ENCODE measurements at regions not wholly inside any gene's neighbourhood (a gene's known extent, or its start where the extent isn't known, plus 50 kb on each side); places are given as distances from the start of the nearest gene placed in this dataset.
A peak's percentile ranks its signal among the peaks of the same experiment; 100 is the strongest.

GRCh38 chr6:166877906-166878305 is 78.4 kb downstream of the RNASET2 start:
- Histone ChIP-seq H3K27me3 (ENCODE audit: control insufficient read depth, insufficient read depth, low read length) (no peaks in the 10 kb centered on the region), H3K27ac (ENCODE audit: low read length) (no peak overlapping the region), H3K4me1 (ENCODE audit: control insufficient read depth, low read depth, low read length) (no peaks in the 10 kb centered on the region), H3K9ac (ENCODE audit: low read length) (no peak overlapping the region), H3K36me3 (ENCODE audit: control insufficient read depth, low read depth, low read length) (no peaks in the 10 kb centered on the region), H3K4me3 (ENCODE audit: low read length) (no peak overlapping the region), H3K9me3 (ENCODE audit: control insufficient read depth, low read depth, low read length) (no peaks in the 10 kb centered on the region)

GRCh38 chr6:166877349-166877748 is 79.0 kb downstream of the RNASET2 start:
- H3K27me3 ChIP-seq (ENCODE audit: control insufficient read depth, insufficient read depth, low read length): no peaks in the 10 kb centered on the region
- H3K4me3 ChIP-seq (ENCODE audit: low read length): no peak overlapping the region
- no peak overlapping the region for H3K9ac ChIP-seq (ENCODE audit: low read length)
- H3K27ac ChIP-seq (ENCODE audit: low read length): no peak overlapping the region
- H3K36me3 ChIP-seq (ENCODE audit: control insufficient read depth, low read depth, low read length): no peaks in the 10 kb centered on the region
- no peaks in the 10 kb centered on the region for H3K9me3 ChIP-seq (ENCODE audit: control insufficient read depth, low read depth, low read length)
- no peaks in the 10 kb centered on the region for H3K4me1 ChIP-seq (ENCODE audit: control insufficient read depth, low read depth, low read length)

GRCh38 chr6:166872531-166873009 is 83.8 kb downstream of the RNASET2 start:
- H3K4me3 ChIP-seq (ENCODE audit: low read length): no peak overlapping the region
- H3K27ac ChIP-seq (ENCODE audit: low read length): no peak overlapping the region
- no peaks in the 10 kb centered on the region for H3K36me3 ChIP-seq (ENCODE audit: control insufficient read depth, low read depth, low read length)
- H3K9ac ChIP-seq (ENCODE audit: low read length): no peak overlapping the region
- no peaks in the 10 kb centered on the region for H3K27me3 ChIP-seq (ENCODE audit: control insufficient read depth, insufficient read depth, low read length)
- no peaks in the 10 kb centered on the region for H3K9me3 ChIP-seq (ENCODE audit: control insufficient read depth, low read depth, low read length)
- H3K4me1 ChIP-seq (ENCODE audit: control insufficient read depth, low read depth, low read length): no peaks in the 10 kb centered on the region

- Histone ChIP-seq H3K4me3 (ENCODE audit: low read length) (no peak overlapping the region), H3K9ac (ENCODE audit: low read length) (no peak overlapping the region), H3K27ac (ENCODE audit: low read length) (no peak overlapping the region), H3K36me3 (ENCODE audit: control insufficient read depth, low read depth, low read length) (no peaks in the 10 kb centered on the region), H3K4me1 (ENCODE audit: control insufficient read depth, low read depth, low read length) (no peaks in the 10 kb centered on the region), H3K27me3 (ENCODE audit: control insufficient read depth, insufficient read depth, low read length) (no peaks in the 10 kb centered on the region), H3K9me3 (ENCODE audit: control insufficient read depth, low read depth, low read length) (no peaks in the 10 kb centered on the region)
These were observed 85.6 kb downstream of the RNASET2 start for GRCh38 chr6:166870602-166871208.

- Histone ChIP-seq H3K36me3 (ENCODE audit: control insufficient read depth, low read depth, low read length) (no peaks in the 10 kb centered on the region), H3K27ac (ENCODE audit: low read length) (no peak overlapping the region), H3K9me3 (ENCODE audit: control insufficient read depth, low read depth, low read length) (no peaks in the 10 kb centered on the region), H3K4me3 (ENCODE audit: low read length) (no peak overlapping the region), H3K9ac (ENCODE audit: low read length) (no peak overlapping the region), H3K27me3 (ENCODE audit: control insufficient read depth, insufficient read depth, low read length) (peaks cover 9% of the 10 kb centered on the region), H3K4me1 (ENCODE audit: control insufficient read depth, low read depth, low read length) (peaks cover 3% of the 10 kb centered on the region)
These were observed 89.3 kb downstream of the RNASET2 start for GRCh38 chr6:166866839-166867637.

GRCh38 chr6:166864333-166864732 is 92.0 kb downstream of the RNASET2 start:
- H3K36me3 ChIP-seq (ENCODE audit: control insufficient read depth, low read depth, low read length): no peaks in the 10 kb centered on the region
- peaks cover 7% of the 10 kb centered on the region for H3K4me1 ChIP-seq (ENCODE audit: control insufficient read depth, low read depth, low read length)
- no peak overlapping the region for H3K4me3 ChIP-seq (ENCODE audit: low read length)
- no peak overlapping the region for H3K27ac ChIP-seq (ENCODE audit: low read length)
- H3K27me3 ChIP-seq (ENCODE audit: control insufficient read depth, insufficient read depth, low read length): peaks cover 18% of the 10 kb centered on the region
- H3K9me3 ChIP-seq (ENCODE audit: control insufficient read depth, low read depth, low read length): no peaks in the 10 kb centered on the region
- no peak overlapping the region for H3K9ac ChIP-seq (ENCODE audit: low read length)

GRCh38 chr6:166862978-166863530 is 93.3 kb downstream of the RNASET2 start:
- no peaks in the 10 kb centered on the region for H3K36me3 ChIP-seq (ENCODE audit: control insufficient read depth, low read depth, low read length)
- peaks cover 7% of the 10 kb centered on the region for H3K4me1 ChIP-seq (ENCODE audit: control insufficient read depth, low read depth, low read length)
- H3K4me3 ChIP-seq (ENCODE audit: low read length): peak overlapping the region; percentile 72
- no peaks in the 10 kb centered on the region for H3K9me3 ChIP-seq (ENCODE audit: control insufficient read depth, low read depth, low read length)
- H3K9ac ChIP-seq (ENCODE audit: low read length): peak overlapping the region; percentile 37
- H3K27me3 ChIP-seq (ENCODE audit: control insufficient read depth, insufficient read depth, low read length): peaks cover 18% of the 10 kb centered on the region
- no peak overlapping the region for H3K27ac ChIP-seq (ENCODE audit: low read length)

- peaks cover 7% of the 10 kb centered on the region for H3K4me1 ChIP-seq (ENCODE audit: control insufficient read depth, low read depth, low read length)
- H3K36me3 ChIP-seq (ENCODE audit: control insufficient read depth, low read depth, low read length): no peaks in the 10 kb centered on the region
- H3K9ac ChIP-seq (ENCODE audit: low read length): peak overlapping the region; percentile 46
- peak overlapping the region; percentile 72 for H3K4me3 ChIP-seq (ENCODE audit: low read length)
- peaks cover 18% of the 10 kb centered on the region for H3K27me3 ChIP-seq (ENCODE audit: control insufficient read depth, insufficient read depth, low read length)
- no peak overlapping the region for H3K27ac ChIP-seq (ENCODE audit: low read length)
- H3K9me3 ChIP-seq (ENCODE audit: control insufficient read depth, low read depth, low read length): no peaks in the 10 kb centered on the region
These were observed 93.9 kb downstream of the RNASET2 start for GRCh38 chr6:166862287-166862977.

- H3K4me3 ChIP-seq (ENCODE audit: low read length): peak overlapping the region; percentile 72
- H3K9me3 ChIP-seq (ENCODE audit: control insufficient read depth, low read depth, low read length): no peaks in the 10 kb centered on the region
- peaks cover 7% of the 10 kb centered on the region for H3K4me1 ChIP-seq (ENCODE audit: control insufficient read depth, low read depth, low read length)
- peaks cover 18% of the 10 kb centered on the region for H3K27me3 ChIP-seq (ENCODE audit: control insufficient read depth, insufficient read depth, low read length)
- H3K27ac ChIP-seq (ENCODE audit: low read length): no peak overlapping the region
- H3K9ac ChIP-seq (ENCODE audit: low read length): peak overlapping the region; percentile 46
- no peaks in the 10 kb centered on the region for H3K36me3 ChIP-seq (ENCODE audit: control insufficient read depth, low read depth, low read length)
These were observed 94.4 kb downstream of the RNASET2 start for GRCh38 chr6:166861961-166862286.

GRCh38 chr6:166861304-166861703 is 95.0 kb downstream of the RNASET2 start:
- Histone ChIP-seq H3K27me3 (ENCODE audit: control insufficient read depth, insufficient read depth, low read length) (peaks cover 18% of the 10 kb centered on the region), H3K9me3 (ENCODE audit: control insufficient read depth, low read depth, low read length) (no peaks in the 10 kb centered on the region), H3K4me1 (ENCODE audit: control insufficient read depth, low read depth, low read length) (peaks cover 7% of the 10 kb centered on the region), H3K27ac (ENCODE audit: low read length) (no peak overlapping the region), H3K9ac (ENCODE audit: low read length) (no peak overlapping the region), H3K4me3 (ENCODE audit: low read length) (peak overlapping the region; percentile 72), H3K36me3 (ENCODE audit: control insufficient read depth, low read depth, low read length) (no peaks in the 10 kb centered on the region)

- H3K27ac ChIP-seq (ENCODE audit: low read length): no peak overlapping the region
- H3K36me3 ChIP-seq (ENCODE audit: control insufficient read depth, low read depth, low read length): no peaks in the 10 kb centered on the region
- no peak overlapping the region for H3K4me3 ChIP-seq (ENCODE audit: low read length)
- H3K9me3 ChIP-seq (ENCODE audit: control insufficient read depth, low read depth, low read length): no peaks in the 10 kb centered on the region
- H3K4me1 ChIP-seq (ENCODE audit: control insufficient read depth, low read depth, low read length): peaks cover 7% of the 10 kb centered on the region
- peaks cover 18% of the 10 kb centered on the region for H3K27me3 ChIP-seq (ENCODE audit: control insufficient read depth, insufficient read depth, low read length)
- no peak overlapping the region for H3K9ac ChIP-seq (ENCODE audit: low read length)
These were observed 96.0 kb downstream of the RNASET2 start for GRCh38 chr6:166860392-166860791.

Measured in iPS-18a (cell line).